Parathyroid adenoma (tissue), 2 donors: ENCODE measurements at regions not wholly inside any gene's neighbourhood (a gene's known extent, or its start where the extent isn't known, plus 50 kb on each side); places are given as distances from the start of the nearest gene placed in this dataset.

Source experiments
- H2AFZ ChIP-seq: fragments of 300-600 bp; sonication (generic); one replicate; pipeline ENCODE4 v1.7.0; 2017; ENCODE audit warnings: antibody characterized with exemption, mild to moderate bottlenecking
- H3K27ac ChIP-seq: fragments of 300-600 bp; sonication (generic); one replicate; pipeline ENCODE4 v1.7.0; 2017
- H3K27me3 ChIP-seq: fragments of 300-600 bp; sonication (generic); one replicate; pipeline ENCODE4 v1.7.0; 2017; ENCODE audit warnings: low read length; ENCODE audit not compliant: control insufficient read depth, insufficient read depth
- H3K36me3 ChIP-seq: fragments of 300-600 bp; sonication (generic); one replicate; pipeline ENCODE4 v1.7.0; 2017; ENCODE audit warnings: low read length; ENCODE audit not compliant: control insufficient read depth, insufficient read depth
- H3K4me1 ChIP-seq: fragments of 300-600 bp; sonication (generic); one replicate; pipeline ENCODE4 v1.7.0; 2017; ENCODE audit warnings: control low read depth
- H3K4me2 ChIP-seq: fragments of 300-600 bp; sonication (generic); one replicate; pipeline ENCODE4 v1.7.0; 2017; ENCODE audit warnings: low read length
- H3K4me3 ChIP-seq: fragments of 300-600 bp; sonication (generic); one replicate; pipeline ENCODE4 v1.7.0; 2017; ENCODE audit warnings: low read depth, low read length
- H3K79me2 ChIP-seq: fragments of 300-600 bp; sonication (generic); one replicate; pipeline ENCODE4 v1.7.0; 2017; ENCODE audit warnings: control low read depth
- H3K9ac ChIP-seq: fragments of 300-600 bp; sonication (generic); one replicate; pipeline ENCODE4 v1.7.0; 2017; ENCODE audit warnings: mild to moderate bottlenecking
- H3K9me3 ChIP-seq: fragments of 300-600 bp; sonication (generic); one replicate; pipeline ENCODE4 v1.7.0; 2017; ENCODE audit warnings: low read length; ENCODE audit not compliant: control insufficient read depth
- TF ChIP-seq, protein P1 (sequence below): fragments of 300-600 bp; sonication (generic); IDR thresholded peaks from one replicate; pipeline ENCODE4 v1.7.0; 2017; ENCODE audit warnings: antibody characterized with exemption, mild to moderate bottlenecking
- donor health status: primary hyperparathyroidism.

DNA sequence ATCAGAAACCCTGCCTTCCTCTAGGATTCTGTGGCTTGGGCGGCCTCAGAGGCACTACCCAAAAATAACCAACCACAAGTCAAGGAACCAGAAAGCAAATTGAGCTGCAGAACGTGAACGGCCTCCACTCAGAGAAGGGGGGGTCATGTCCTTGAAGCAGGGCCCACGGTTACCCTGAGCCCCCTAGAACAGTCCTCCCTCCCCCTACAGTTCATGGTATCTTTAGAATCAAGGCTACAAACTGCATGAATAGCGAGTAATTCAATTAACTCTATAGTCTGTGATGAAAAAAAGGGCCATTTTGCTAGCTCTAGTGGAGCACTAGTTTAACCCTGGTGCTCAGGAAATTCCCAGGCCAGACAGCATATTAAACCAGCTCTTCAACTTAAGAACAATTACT, 79.0 kb upstream of the ZNF507 start:
- TF ChIP-seq, protein P1, sequence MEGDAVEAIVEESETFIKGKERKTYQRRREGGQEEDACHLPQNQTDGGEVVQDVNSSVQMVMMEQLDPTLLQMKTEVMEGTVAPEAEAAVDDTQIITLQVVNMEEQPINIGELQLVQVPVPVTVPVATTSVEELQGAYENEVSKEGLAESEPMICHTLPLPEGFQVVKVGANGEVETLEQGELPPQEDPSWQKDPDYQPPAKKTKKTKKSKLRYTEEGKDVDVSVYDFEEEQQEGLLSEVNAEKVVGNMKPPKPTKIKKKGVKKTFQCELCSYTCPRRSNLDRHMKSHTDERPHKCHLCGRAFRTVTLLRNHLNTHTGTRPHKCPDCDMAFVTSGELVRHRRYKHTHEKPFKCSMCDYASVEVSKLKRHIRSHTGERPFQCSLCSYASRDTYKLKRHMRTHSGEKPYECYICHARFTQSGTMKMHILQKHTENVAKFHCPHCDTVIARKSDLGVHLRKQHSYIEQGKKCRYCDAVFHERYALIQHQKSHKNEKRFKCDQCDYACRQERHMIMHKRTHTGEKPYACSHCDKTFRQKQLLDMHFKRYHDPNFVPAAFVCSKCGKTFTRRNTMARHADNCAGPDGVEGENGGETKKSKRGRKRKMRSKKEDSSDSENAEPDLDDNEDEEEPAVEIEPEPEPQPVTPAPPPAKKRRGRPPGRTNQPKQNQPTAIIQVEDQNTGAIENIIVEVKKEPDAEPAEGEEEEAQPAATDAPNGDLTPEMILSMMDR, result no peak
- Histone ChIP-seq H3K4me2 (no peak overlapping the region), H2AFZ (no peak overlapping the region)

DNA sequence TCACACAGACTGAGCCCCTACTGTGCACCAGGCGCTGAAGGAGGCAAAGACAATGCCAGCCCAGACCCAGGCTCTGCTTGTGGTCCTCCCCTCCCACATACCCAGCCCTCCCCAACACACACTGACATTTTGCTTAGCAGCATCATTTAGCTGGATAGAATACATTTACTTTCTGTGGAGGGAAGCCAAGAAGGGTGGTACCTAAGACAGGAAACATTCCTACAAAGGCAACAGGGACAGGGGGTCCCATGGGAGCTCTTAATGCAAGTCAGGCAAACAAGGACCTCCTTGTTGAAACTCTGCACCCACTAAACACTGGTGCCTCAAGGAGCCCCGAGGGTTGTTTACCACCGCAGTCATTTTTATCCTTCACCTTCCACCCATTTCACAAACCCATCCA, 77.0 kb upstream of the ZNF507 start:
- no peak overlapping the region for H3K4me2 ChIP-seq
- no peak overlapping the region for H3K4me3 ChIP-seq
- H3K9me3 ChIP-seq, result no peaks in the 10 kb centered on the region
- no peaks in the 10 kb centered on the region for H3K36me3 ChIP-seq
- H3K9ac ChIP-seq, result no peak overlapping the region
- no peaks in the 10 kb centered on the region for H3K4me1 ChIP-seq
- H3K27ac ChIP-seq, result no peak overlapping the region
- H3K79me2 ChIP-seq, result no peaks in the 10 kb centered on the region
- H2AFZ ChIP-seq, result no peak overlapping the region
- TF ChIP-seq, protein P1, result no peak
- H3K27me3 ChIP-seq, result no peaks in the 10 kb centered on the region

More for the DNA sequence above, 79.0 kb upstream of the ZNF507 start:
- no peak overlapping the region for H3K27ac ChIP-seq
- H3K9ac ChIP-seq, result no peak overlapping the region
- no peaks in the 10 kb centered on the region for H3K36me3 ChIP-seq
- no peaks in the 10 kb centered on the region for H3K27me3 ChIP-seq
- H3K4me1 ChIP-seq, result no peaks in the 10 kb centered on the region
- H3K4me3 ChIP-seq, result no peak overlapping the region
- H3K79me2 ChIP-seq, result no peaks in the 10 kb centered on the region
- no peaks in the 10 kb centered on the region for H3K9me3 ChIP-seq

DNA sequence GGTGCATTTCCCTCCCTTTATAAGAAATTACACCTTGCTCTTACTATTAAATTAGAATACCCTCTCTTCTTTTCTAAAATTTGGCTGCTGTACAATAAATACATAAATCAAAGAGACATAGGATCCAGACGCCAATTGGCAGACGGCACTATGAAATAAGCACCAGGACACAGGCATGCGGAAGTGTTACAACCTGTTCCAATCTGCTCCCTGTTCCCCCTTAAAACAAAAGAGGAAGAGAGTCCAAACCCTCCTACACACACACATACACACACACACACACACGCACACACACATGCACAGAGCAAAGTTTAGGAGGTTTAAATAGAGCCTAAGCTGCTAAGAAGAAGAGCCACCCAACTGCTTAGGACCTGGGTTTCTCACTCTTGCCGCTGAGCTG, 75.6 kb upstream of the ZNF507 start:
- Histone ChIP-seq H3K79me2 (no peaks in the 10 kb centered on the region), H3K4me1 (no peaks in the 10 kb centered on the region), H3K36me3 (no peaks in the 10 kb centered on the region), H3K27ac (no peak overlapping the region), H3K27me3 (no peaks in the 10 kb centered on the region), H3K4me3 (no peak overlapping the region), H2AFZ (no peak overlapping the region), H3K9me3 (no peaks in the 10 kb centered on the region), H3K4me2 (no peak overlapping the region), H3K9ac (no peak overlapping the region)
- TF ChIP-seq, protein P1, result no peak

DNA sequence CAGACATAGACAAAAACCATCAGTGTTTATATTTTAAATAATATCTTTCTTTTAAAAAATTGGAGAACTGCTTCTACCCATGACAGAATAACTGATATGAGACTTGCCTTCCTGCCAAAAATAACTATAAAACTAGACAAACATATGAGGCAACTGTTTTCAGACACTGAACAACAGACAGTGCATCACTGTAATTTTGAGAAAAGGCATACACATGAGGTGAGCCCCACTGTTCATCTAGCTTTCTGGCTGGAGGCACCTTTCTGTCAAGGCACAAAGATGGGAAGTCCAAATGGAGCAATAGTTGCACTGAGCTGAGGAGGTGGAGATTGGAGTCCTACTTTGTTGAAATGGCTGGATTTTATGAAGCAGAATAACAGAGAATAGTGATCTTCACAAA, 71.9 kb upstream of the ZNF507 start:
- Histone ChIP-seq H3K79me2 (no peaks in the 10 kb centered on the region), H3K4me3 (no peak overlapping the region), H3K9me3 (no peaks in the 10 kb centered on the region), H2AFZ (no peak overlapping the region), H3K9ac (no peak overlapping the region), H3K4me2 (no peak overlapping the region), H3K27ac (no peak overlapping the region), H3K4me1 (no peaks in the 10 kb centered on the region), H3K27me3 (no peaks in the 10 kb centered on the region), H3K36me3 (no peaks in the 10 kb centered on the region)
- TF ChIP-seq, protein P1, result no peak

DNA sequence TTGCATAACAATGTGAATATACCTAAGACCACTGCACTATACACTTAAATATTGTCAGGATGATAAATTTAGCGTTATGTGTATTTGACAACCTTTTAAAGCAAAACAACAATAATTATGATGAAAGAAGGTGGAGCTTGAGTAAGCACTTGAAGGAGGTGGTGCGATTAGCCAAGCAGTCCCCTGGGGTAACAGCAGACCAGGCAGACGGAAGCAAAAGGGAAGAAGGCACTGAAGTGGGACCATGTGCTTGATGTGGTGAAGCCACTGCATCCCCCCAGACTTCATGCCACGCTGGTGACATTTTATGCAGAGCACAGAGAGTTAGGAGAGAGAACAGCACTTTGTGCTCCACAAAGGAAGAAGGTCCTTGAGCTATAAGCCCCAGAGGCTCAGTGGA, 58.3 kb upstream of the ZNF507 start:
- Histone ChIP-seq H3K27me3 (no peaks in the 10 kb centered on the region), H3K4me2 (no peak overlapping the region), H3K36me3 (no peaks in the 10 kb centered on the region), H3K27ac (no peak overlapping the region), H2AFZ (no peak overlapping the region), H3K9ac (no peak overlapping the region), H3K4me3 (no peak overlapping the region), H3K79me2 (no peaks in the 10 kb centered on the region), H3K9me3 (no peaks in the 10 kb centered on the region), H3K4me1 (no peaks in the 10 kb centered on the region)
- TF ChIP-seq, protein P1, result no peak
